BE2C (cell line): ENCODE measurements at regions not wholly inside any gene's neighbourhood (a gene's known extent, or its start where the extent isn't known, plus 50 kb on each side); places are given as distances from the start of the nearest gene placed in this dataset.
"Not testable (repeated sequence)": the region's sequence is repeated elsewhere in the genome, so short reads cannot be mapped to it uniquely, and the experiment has no call there.

Experiments used
- DNase-seq: peaks from one replicate; pipeline ENCODE4 v3.0.0-alpha.2; 2020
- H3K27me3 ChIP-seq: fragments of 250-450 bp; sonication (Bioruptor Pico); 2 replicates; pipeline ENCODE4 v1.5.1; 2020; ENCODE audit warnings: mild to moderate bottlenecking
- H3K36me3 ChIP-seq: fragments of 250-450 bp; sonication (Bioruptor Pico); 2 replicates; pipeline ENCODE4 v1.5.1; 2020; ENCODE audit warnings: mild to moderate bottlenecking
- H3K4me1 ChIP-seq: fragments of 250-450 bp; sonication (Bioruptor Pico); 2 replicates; pipeline ENCODE4 v1.5.1; 2020
- H3K4me3 ChIP-seq: 2 replicates; pipeline ENCODE4 v1.5.1; 2011; ENCODE audit warnings: low read depth, low read length
- H3K9me3 ChIP-seq: fragments of 250-450 bp; sonication (Bioruptor Pico); 2 replicates; pipeline ENCODE4 v1.5.1; 2020
- CTCF ChIP-seq: IDR thresholded peaks from 2 replicates; pipeline ENCODE4 v1.5.1; 2012; ENCODE audit warnings: mild to moderate bottlenecking, low read depth, low read length

DNA sequence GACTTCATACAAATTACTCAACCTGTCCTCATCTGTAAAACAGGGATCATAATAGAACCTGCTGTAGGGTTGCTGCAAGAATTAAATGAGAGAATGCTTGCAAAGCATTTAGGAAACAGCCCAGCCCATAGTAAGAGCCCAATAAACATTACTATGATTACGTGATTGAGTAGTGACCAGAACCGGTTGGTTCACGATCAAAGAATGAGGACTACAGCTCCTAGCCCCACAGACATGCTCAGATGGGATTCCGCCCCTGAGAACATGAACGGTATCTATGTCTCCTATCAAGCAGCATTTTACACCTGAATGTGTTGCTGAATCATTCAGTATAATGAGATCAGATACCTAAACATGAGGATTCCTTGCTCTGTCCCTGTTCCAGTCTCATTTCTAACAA, 104.8 kb upstream of the ZNF648 start:
- no peaks in the 10 kb centered on the region for H3K36me3 ChIP-seq
- DNase-seq = no peak
- 0 out of 2 replicates have a peak, but pooled peaks cover 7% of the 10 kb centered on the region for H3K27me3 ChIP-seq
- H3K4me1 ChIP-seq = no peaks in the 10 kb centered on the region
- no peaks in the 10 kb centered on the region for H3K9me3 ChIP-seq
- no peak for TF ChIP-seq CTCF
- H3K4me3 ChIP-seq = no peak overlapping the region

- TF ChIP-seq CTCF = no peak
- no peaks in the 10 kb centered on the region for H3K36me3 ChIP-seq
- 0 out of 2 replicates have a peak, but pooled peaks cover 7% of the 10 kb centered on the region for H3K27me3 ChIP-seq
- H3K4me3 ChIP-seq = no peak overlapping the region
- H3K9me3 ChIP-seq = no peaks in the 10 kb centered on the region
- H3K4me1 ChIP-seq = no peaks in the 10 kb centered on the region
- no peak for DNase-seq
Measured at GRCh38 chr1:182164273-182164672, 102.8 kb upstream of the ZNF648 start.

DNA sequence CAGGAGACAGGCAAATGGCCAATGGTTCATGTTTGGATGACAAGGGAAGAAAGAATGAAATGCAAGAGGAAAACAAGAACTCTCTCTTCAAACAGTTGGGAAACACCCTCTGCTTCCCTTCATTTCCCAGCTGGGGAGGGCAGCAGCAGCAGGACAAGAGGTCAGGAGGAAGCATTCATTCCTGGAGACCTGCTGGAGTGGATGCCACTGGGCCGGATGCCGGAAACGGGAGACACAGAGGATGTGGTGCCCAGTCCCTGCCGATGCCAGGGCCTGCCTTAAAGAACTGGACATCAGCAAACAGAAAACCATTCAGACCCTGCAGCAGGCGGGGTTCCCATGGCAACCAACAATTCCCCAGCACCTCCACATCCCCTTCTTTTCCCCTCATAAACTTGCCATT, 102.3 kb upstream of the ZNF648 start:
- DNase-seq = no peak
- no peaks in the 10 kb centered on the region for H3K4me1 ChIP-seq
- 0 out of 2 replicates have a peak, but pooled peaks cover 7% of the 10 kb centered on the region for H3K27me3 ChIP-seq
- H3K36me3 ChIP-seq = no peaks in the 10 kb centered on the region
- TF ChIP-seq CTCF = no peak
- H3K4me3 ChIP-seq = no peak overlapping the region
- no peaks in the 10 kb centered on the region for H3K9me3 ChIP-seq

- no peaks in the 10 kb centered on the region for H3K27me3 ChIP-seq
- H3K4me3 ChIP-seq = no peak overlapping the region
- H3K4me1 ChIP-seq = no peaks in the 10 kb centered on the region
- TF ChIP-seq CTCF = no peak
- no peaks in the 10 kb centered on the region for H3K36me3 ChIP-seq
- H3K9me3 ChIP-seq = no peaks in the 10 kb centered on the region
- no peak for DNase-seq
Measured at GRCh38 chr1:182159443-182159842, 97.9 kb upstream of the ZNF648 start.

GRCh38 chr1:182157187-182157586, 95.7 kb upstream of the ZNF648 start:
- no peak for DNase-seq
- TF ChIP-seq CTCF = no peak
- Histone ChIP-seq H3K4me1 (no peaks in the 10 kb centered on the region), H3K27me3 (no peaks in the 10 kb centered on the region), H3K9me3 (no peaks in the 10 kb centered on the region), H3K4me3 (no peak overlapping the region), H3K36me3 (no peaks in the 10 kb centered on the region)

DNA sequence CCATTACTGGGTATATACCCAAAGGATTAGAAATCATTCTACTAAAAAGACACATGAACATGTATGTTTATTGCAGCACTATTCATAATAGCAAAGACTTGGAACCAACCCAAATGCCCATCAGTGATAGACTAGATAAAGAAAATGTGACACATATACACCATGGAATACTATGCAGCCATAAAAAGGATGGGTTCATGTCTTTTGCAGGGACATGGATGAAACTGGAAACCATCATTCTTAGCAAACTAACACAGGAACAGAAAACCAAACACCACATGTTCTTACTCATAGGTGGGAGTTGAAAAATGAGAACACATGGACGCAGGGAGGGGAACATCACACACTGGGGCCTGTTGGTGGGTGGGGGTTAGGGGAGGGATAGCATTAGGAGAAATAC, 92.9 kb upstream of the ZNF648 start:
- not testable (repeated sequence) for H3K36me3 ChIP-seq, H3K4me1 ChIP-seq, H3K27me3 ChIP-seq, H3K9me3 ChIP-seq, DNase-seq, H3K4me3 ChIP-seq

- DNase-seq = no peak
- no peaks in the 10 kb centered on the region for H3K27me3 ChIP-seq
- H3K36me3 ChIP-seq = no peaks in the 10 kb centered on the region
Measured at GRCh38 chr1:182149411-182149965, 88.0 kb upstream of the ZNF648 start.

More at GRCh38 chr1:182149411-182149965, 88.0 kb upstream of the ZNF648 start:
- no peak for TF ChIP-seq CTCF
- Histone ChIP-seq H3K4me3 (no peak overlapping the region), H3K9me3 (no peaks in the 10 kb centered on the region), H3K4me1 (no peaks in the 10 kb centered on the region)
